ENCODE measurements at regions not wholly inside any gene's neighbourhood (a gene's known extent, or its start where the extent isn't known, plus 50 kb on each side); places are given as distances from the start of the nearest gene placed in this dataset.

DNA sequence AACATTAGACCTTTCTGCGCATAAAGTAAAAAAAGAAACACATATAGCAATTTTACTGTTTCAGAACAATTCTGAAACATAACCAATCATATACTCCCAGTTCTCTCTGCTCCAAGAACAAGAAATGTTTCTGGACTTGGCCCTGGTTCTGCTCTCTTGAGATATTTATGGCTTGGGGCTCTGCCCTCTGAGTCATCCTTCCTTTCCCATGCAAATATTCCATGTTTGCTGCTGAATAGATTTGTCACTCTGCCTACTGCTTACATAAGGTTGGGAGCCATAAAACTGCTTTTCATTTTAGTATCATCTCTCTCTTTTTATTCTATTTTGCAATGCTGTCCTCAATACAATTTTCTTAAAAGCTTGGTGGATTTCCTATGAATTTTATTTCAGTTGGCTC, 499.6 kb upstream of the ACVR2A start:
- DNase-seq (ENCODE audit: low read depth) (peak; percentile 74), FAIRE-seq (no peak)
- TF ChIP-seq CTCF (IDR thresholded peaks at IDR 0.05; ENCODE audit: insufficient read depth, low read length, severe bottlenecking) = no peak
- H3K36me3 ChIP-seq (ENCODE audit: control insufficient read depth, insufficient read depth, low read length) = no peaks in the 10 kb centered on the region
- H3K27me3 ChIP-seq (ENCODE audit: control insufficient read depth, insufficient read depth, low read length) = no peaks in the 10 kb centered on the region
- no peak overlapping the region for H3K4me3 ChIP-seq (ENCODE audit: low read depth, low read length)

DNA sequence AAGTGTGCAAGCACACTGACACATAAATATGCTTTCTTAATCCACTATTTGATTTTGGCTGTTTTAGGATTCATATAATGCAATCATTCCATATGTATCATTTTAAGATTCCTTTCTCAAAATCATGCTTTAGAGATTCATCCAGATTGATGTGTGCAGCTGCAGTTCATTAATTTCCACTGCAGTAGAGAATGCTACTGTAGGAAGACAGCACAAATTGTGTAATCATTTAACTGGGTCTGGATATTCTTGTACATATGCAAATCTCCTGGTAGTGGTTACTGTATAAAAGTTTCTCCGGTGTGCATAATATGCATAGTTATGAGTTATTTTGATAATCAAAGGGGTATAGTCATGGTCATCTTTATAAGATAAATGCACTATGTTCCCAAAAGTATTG, 502.5 kb upstream of the ACVR2A start:
- Histone ChIP-seq H3K4me3 (ENCODE audit: low read depth, low read length) (no peak overlapping the region), H3K36me3 (ENCODE audit: control insufficient read depth, insufficient read depth, low read length) (no peaks in the 10 kb centered on the region), H3K27me3 (ENCODE audit: control insufficient read depth, insufficient read depth, low read length) (no peaks in the 10 kb centered on the region)
- DNase-seq (ENCODE audit: low read depth) = no peak
- FAIRE-seq = no peak
- TF ChIP-seq CTCF (IDR thresholded peaks at IDR 0.05; ENCODE audit: insufficient read depth, low read length, severe bottlenecking) = no peak

- peak; percentile 53 for TF ChIP-seq CTCF (IDR thresholded peaks at IDR 0.05; ENCODE audit: insufficient read depth, low read length, severe bottlenecking)
- DNase-seq (ENCODE audit: low read depth) = peak; percentile 54
- no peak for FAIRE-seq
- Histone ChIP-seq H3K36me3 (ENCODE audit: control insufficient read depth, insufficient read depth, low read length) (no peaks in the 10 kb centered on the region), H3K27me3 (ENCODE audit: control insufficient read depth, insufficient read depth, low read length) (no peaks in the 10 kb centered on the region), H3K4me3 (ENCODE audit: low read depth, low read length) (no peak overlapping the region)
Observed at GRCh38 chr2:147331790-147332419, 512.9 kb upstream of the ACVR2A start.

DNA sequence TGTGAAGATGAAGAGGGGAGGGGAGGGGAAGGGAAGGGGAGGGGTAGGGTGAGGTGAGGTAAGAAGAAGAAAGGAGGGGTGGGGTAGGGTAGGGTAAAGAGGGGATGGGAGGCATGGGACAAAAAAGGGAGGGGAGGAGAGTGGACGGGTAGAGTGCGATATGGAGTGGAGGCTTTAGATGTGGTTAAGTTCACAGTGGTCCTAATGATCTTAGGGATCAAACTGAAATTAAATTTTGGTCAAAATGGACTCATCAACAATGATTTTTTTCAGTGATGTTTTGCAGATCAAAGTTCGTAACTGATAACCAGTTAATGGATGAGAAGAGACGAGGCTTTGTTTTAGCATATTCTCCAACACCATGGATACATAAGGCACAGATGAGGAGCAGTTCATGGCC, 513.9 kb upstream of the ACVR2A start:
- Histone ChIP-seq H3K36me3 (ENCODE audit: control insufficient read depth, insufficient read depth, low read length) (no peaks in the 10 kb centered on the region), H3K4me3 (ENCODE audit: low read depth, low read length) (no peak overlapping the region), H3K27me3 (ENCODE audit: control insufficient read depth, insufficient read depth, low read length) (no peaks in the 10 kb centered on the region)
- DNase-seq (ENCODE audit: low read depth) (no peak), FAIRE-seq (peak; percentile 66)
- no peak for TF ChIP-seq CTCF (IDR thresholded peaks at IDR 0.05; ENCODE audit: insufficient read depth, low read length, severe bottlenecking)

GRCh38 chr2:147327613-147328012, 517.2 kb upstream of the ACVR2A start:
- FAIRE-seq (no peak), DNase-seq (ENCODE audit: low read depth) (no peak)
- no peaks in the 10 kb centered on the region for H3K27me3 ChIP-seq (ENCODE audit: control insufficient read depth, insufficient read depth, low read length)
- no peaks in the 10 kb centered on the region for H3K36me3 ChIP-seq (ENCODE audit: control insufficient read depth, insufficient read depth, low read length)
- H3K4me3 ChIP-seq (ENCODE audit: low read depth, low read length) = no peak overlapping the region
- no peak for TF ChIP-seq CTCF (IDR thresholded peaks at IDR 0.05; ENCODE audit: insufficient read depth, low read length, severe bottlenecking)

DNA sequence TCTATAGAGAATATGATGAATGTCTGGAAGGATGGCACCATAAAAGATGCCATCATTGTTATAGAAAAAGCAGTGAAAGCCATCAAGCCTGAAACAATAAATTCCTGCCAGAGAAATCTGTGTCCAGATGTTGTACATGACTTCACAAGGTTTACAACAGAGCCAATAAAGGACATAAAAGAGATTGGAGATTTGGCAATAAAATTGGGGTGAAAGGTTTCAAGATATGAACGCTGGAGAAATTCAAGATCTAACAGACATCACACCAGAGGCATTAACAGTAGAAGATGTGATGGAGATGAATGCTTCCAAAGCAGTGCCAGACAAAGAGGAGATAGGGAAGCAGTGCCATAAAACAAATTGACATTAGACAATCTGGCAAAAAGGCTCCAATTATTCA, 518.8 kb upstream of the ACVR2A start:
- FAIRE-seq = no peak
- no peak overlapping the region for H3K4me3 ChIP-seq (ENCODE audit: low read depth, low read length)

More for the DNA sequence above, 518.8 kb upstream of the ACVR2A start:
- no peak for DNase-seq (ENCODE audit: low read depth)
- H3K27me3 ChIP-seq (ENCODE audit: control insufficient read depth, insufficient read depth, low read length) = no peaks in the 10 kb centered on the region
- H3K36me3 ChIP-seq (ENCODE audit: control insufficient read depth, insufficient read depth, low read length) = no peaks in the 10 kb centered on the region
- no peak for TF ChIP-seq CTCF (IDR thresholded peaks at IDR 0.05; ENCODE audit: insufficient read depth, low read length, severe bottlenecking)

All from bronchial epithelial cell (primary cell).